Astrocyte of the spinal cord (primary cell): ENCODE measurements at regions not wholly inside any gene's neighbourhood (a gene's known extent, or its start where the extent isn't known, plus 50 kb on each side); places are given as distances from the start of the nearest gene placed in this dataset.
"Not testable (repeated sequence)": the region's sequence is repeated elsewhere in the genome, so short reads cannot be mapped to it uniquely, and the experiment has no call there.

Experiments
- DNase-seq: peaks from one replicate; pipeline ENCODE4 v3.0.0; 2011; ENCODE audit warnings: low read depth, low spot score
- H3K4me3 ChIP-seq: 2 replicates; pipeline ENCODE4 v1.5.1; 2011; ENCODE audit warnings: low read depth, mild to moderate bottlenecking, low read length, moderate library complexity
- in situ Hi-C: cut with HindIII; loops from 2 replicates; pipeline ENCODE4 v1.10.0; 2017; ENCODE audit warnings: low sequenced_read_pairs
- TF ChIP-seq, protein P1 (sequence below): IDR thresholded peaks from 2 replicates; pipeline ENCODE4 v1.5.1; 2012; ENCODE audit warnings: low read depth, mild to moderate bottlenecking, low read length, inconsistent platforms

- in situ Hi-C loops: no loop called here
- TF ChIP-seq, protein P1, sequence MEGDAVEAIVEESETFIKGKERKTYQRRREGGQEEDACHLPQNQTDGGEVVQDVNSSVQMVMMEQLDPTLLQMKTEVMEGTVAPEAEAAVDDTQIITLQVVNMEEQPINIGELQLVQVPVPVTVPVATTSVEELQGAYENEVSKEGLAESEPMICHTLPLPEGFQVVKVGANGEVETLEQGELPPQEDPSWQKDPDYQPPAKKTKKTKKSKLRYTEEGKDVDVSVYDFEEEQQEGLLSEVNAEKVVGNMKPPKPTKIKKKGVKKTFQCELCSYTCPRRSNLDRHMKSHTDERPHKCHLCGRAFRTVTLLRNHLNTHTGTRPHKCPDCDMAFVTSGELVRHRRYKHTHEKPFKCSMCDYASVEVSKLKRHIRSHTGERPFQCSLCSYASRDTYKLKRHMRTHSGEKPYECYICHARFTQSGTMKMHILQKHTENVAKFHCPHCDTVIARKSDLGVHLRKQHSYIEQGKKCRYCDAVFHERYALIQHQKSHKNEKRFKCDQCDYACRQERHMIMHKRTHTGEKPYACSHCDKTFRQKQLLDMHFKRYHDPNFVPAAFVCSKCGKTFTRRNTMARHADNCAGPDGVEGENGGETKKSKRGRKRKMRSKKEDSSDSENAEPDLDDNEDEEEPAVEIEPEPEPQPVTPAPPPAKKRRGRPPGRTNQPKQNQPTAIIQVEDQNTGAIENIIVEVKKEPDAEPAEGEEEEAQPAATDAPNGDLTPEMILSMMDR: no peak
- no peak overlapping the region for H3K4me3 ChIP-seq
- DNase-seq: no peak
These were observed 255.9 kb upstream of the ACO1 start for GRCh38 chr9:32128546-32128945.

GRCh38 chr9:32130709-32131108 is 253.7 kb upstream of the ACO1 start:
- H3K4me3 ChIP-seq, DNase-seq, in situ Hi-C loops: not testable (repeated sequence)

GRCh38 chr9:32136700-32137339 is 247.6 kb upstream of the ACO1 start:
- H3K4me3 ChIP-seq: no peak overlapping the region
- in situ Hi-C loops: no loop called here
- no peak for DNase-seq
- TF ChIP-seq, protein P1: no peak

DNA sequence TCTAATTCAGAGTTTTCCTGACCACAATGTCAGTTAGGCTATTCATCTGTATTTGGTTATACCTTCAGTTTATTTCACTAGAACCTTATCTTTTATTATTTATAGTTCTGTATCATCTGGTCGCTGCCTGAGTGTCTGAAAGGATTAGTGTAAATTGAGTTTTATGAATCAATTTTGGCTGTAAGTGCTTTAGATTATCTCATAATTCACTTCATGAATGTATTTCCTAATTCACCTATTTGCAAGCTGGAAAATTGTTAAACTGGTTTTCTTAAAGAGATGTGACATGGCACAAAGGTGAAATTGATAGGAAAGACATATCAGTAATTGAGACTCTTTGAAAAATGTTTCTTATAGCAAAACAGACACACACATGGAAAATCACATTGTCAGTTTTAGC is 242.4 kb upstream of the ACO1 start:
- DNase-seq: no peak
- TF ChIP-seq, protein P1: no peak
- in situ Hi-C loops: no loop called here
- H3K4me3 ChIP-seq: no peak overlapping the region

DNA sequence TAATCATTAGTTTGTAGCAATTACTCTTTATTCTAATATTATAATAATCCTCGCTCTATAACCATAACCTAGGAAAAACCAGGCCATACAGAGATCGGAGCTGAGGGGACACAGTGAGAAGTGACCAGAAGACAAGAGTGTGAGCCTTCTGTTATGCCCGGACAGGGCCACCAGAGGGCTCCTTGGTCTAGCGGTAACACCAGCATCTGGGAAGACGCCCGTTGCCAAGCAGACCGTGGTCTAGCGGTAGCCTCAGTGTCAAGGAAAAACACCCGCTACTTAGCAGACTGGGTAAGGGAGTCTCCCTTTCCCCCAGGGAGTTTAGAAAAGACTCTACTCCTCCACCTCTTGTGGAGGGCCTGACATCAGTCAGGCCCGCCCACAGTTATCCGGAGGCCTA is 235.9 kb upstream of the ACO1 start:
- in situ Hi-C loops, DNase-seq, H3K4me3 ChIP-seq: not testable (repeated sequence)

- in situ Hi-C loops: no loop called here
- TF ChIP-seq, protein P1: no peak
These were observed 223.2 kb upstream of the ACO1 start for GRCh38 chr9:32161209-32161608.

GRCh38 chr9:32161720-32162119 is 222.7 kb upstream of the ACO1 start:
- no peak overlapping the region for H3K4me3 ChIP-seq
- no peak for DNase-seq
- TF ChIP-seq, protein P1: no peak
- in situ Hi-C loops: no loop called here

More at GRCh38 chr9:32161209-32161608, 223.2 kb upstream of the ACO1 start:
- DNase-seq: no peak
- no peak overlapping the region for H3K4me3 ChIP-seq

- in situ Hi-C loops, DNase-seq, H3K4me3 ChIP-seq: not testable (repeated sequence)
These were observed 218.1 kb upstream of the ACO1 start for GRCh38 chr9:32166316-32166715.
